ENCODE measurements at regions not wholly inside any gene's neighbourhood (a gene's known extent, or its start where the extent isn't known, plus 50 kb on each side); places are given as distances from the start of the nearest gene placed in this dataset.
"Not testable (repeated sequence)": the region's sequence is repeated elsewhere in the genome, so short reads cannot be mapped to it uniquely, and the experiment has no call there.

DNA sequence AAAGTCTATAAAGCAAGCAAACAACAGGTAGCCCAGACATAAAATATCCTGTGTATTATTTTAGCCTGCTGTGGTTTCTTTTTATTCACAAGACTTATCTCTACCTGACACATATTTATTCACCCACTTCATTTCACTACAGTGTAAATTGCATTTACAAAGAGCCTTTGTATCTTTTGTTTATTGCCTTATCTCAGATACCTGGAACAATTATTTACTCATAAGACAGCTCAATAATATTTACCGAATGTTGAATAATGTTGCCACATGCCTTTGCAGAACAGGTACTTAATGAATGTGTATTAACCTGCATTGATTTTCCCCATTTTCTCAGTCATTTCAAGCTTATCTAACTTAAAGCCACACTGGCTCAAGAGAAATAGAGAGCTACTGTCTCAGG, 603.6 kb downstream of the FBXO15 start:
- Mint-ChIP-seq H3K27me3 (no peaks in the 10 kb centered on the region), H3K9me3 (no peaks in the 10 kb centered on the region), H3K27ac (no peak overlapping the region), H3K36me3 (ENCODE audit: low read depth) (no peaks in the 10 kb centered on the region), H3K4me3 (no peak overlapping the region), H3K4me1 (ENCODE audit: low read depth) (no peaks in the 10 kb centered on the region)
- DNase-seq: no peak

DNA sequence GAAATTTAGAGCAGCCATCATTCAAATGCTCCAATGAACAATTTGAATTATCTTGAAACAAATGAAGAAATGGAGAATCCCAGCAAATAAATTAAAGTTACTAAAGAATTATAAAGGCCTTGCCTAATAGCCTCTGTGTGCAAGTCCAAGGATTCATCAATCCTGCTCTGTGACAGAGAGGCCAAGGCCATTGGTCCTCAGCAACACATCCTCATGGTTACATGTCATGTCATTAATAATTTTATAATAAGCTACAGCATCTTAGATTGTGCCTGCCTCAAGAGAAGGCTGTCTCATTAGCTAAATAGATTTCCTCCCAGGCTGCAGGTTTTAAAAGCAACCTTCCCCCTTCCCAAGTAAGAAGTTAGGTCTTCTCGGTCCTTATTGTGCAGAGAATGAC, 611.6 kb downstream of the FBXO15 start:
- Mint-ChIP-seq H3K27me3 (no peaks in the 10 kb centered on the region), H3K36me3 (ENCODE audit: low read depth) (no peaks in the 10 kb centered on the region), H3K4me3 (no peak overlapping the region), H3K4me1 (ENCODE audit: low read depth) (no peaks in the 10 kb centered on the region), H3K27ac (no peak overlapping the region), H3K9me3 (peaks cover 2% of the 10 kb centered on the region)
- no peak for DNase-seq

DNA sequence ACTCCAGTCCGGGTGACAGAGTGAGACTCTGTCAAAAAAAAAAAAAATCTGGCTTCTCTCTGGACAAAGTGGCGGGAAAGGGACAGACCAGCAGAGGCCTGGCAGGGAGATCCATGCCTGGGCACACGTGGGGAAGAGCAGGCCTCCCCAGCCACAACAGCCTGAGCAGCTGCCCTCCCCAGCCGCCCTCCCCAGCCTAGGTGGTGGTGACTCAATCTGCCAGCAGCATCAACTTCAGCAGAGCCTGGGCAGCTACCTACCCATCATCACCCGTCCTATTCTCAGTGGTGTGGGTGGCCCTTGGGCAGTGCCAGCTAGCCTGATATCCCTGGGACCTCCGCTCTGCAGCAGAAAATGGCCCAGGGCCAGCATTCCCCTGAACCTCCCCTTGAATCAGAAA, 612.4 kb downstream of the FBXO15 start:
- H3K4me1 Mint-ChIP-seq (ENCODE audit: low read depth): no peaks in the 10 kb centered on the region
- H3K9me3 Mint-ChIP-seq: peaks cover 2% of the 10 kb centered on the region
- no peak overlapping the region for H3K4me3 Mint-ChIP-seq
- H3K36me3 Mint-ChIP-seq (ENCODE audit: low read depth): no peaks in the 10 kb centered on the region
- no peak overlapping the region for H3K27ac Mint-ChIP-seq
- DNase-seq: no peak
- H3K27me3 Mint-ChIP-seq: no peaks in the 10 kb centered on the region

DNA sequence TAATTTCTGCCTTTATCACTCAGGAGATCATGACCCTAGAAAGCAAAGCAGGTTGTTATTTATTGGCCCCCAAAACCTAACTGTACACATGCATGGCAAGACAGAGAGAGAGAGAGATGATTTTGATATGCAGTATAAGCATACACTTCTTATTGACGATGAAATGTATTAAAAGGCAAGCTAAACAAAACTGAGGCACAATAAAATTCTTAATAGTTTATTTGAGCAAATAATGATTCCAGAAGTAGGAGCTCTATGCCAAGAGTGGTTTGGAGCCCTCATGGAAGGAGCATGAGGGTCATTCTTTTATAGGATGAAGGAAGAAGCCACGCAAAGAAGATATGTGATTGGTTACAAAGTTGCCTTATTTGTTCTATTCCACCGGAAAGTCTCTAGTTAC, 616.0 kb downstream of the FBXO15 start:
- Mint-ChIP-seq H3K4me1 (ENCODE audit: low read depth) (no peaks in the 10 kb centered on the region), H3K27ac (no peak overlapping the region), H3K27me3 (no peaks in the 10 kb centered on the region), H3K36me3 (ENCODE audit: low read depth) (no peaks in the 10 kb centered on the region), H3K4me3 (no peak overlapping the region), H3K9me3 (peaks cover 8% of the 10 kb centered on the region)
- no peak for DNase-seq

DNA sequence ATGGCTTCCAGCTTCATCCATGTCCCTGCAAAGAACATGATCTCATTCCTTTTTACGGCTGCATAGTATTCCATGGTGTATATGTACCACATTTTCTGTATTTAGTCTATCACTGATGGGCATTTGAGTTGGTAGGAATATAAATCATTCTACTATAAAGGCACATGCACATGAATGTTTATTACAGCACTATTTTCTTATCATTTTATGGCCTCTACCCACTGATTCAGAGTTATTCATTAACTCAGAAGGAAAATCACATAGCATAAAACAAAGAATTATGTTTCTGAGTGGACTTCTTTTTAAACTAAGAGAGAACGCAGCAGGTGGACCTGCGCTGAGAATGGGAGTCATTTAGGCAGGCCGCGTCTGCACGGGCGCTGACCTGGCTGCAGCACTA, 619.6 kb downstream of the FBXO15 start:
- Mint-ChIP-seq H3K27me3 (no peaks in the 10 kb centered on the region), H3K4me3 (no peak overlapping the region), H3K36me3 (ENCODE audit: low read depth) (no peaks in the 10 kb centered on the region), H3K4me1 (ENCODE audit: low read depth) (no peaks in the 10 kb centered on the region), H3K27ac (no peak overlapping the region), H3K9me3 (peaks cover 8% of the 10 kb centered on the region)
- no peak for DNase-seq

DNA sequence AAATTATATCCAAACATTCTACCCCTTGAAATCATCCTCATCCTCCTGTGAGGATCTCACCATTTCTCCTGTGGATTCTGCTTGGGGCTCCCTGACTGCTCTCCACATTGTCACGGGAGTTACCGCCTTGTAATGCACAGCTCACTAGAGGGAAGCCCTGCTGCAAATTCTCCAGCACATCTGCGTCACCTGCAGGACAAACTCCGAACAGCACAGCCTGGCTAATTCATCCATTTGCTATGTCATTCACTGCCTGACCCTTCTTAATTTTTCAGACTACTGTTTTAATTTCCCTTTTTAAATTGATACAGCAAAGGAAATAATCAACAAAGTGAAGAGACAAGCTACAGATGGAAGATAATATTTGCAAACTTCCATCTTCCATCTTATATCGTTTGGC, 627.4 kb downstream of the FBXO15 start:
- Mint-ChIP-seq H3K4me3 (no peak overlapping the region), H3K27ac (no peak overlapping the region), H3K9me3 (no peaks in the 10 kb centered on the region), H3K36me3 (ENCODE audit: low read depth) (no peaks in the 10 kb centered on the region), H3K4me1 (ENCODE audit: low read depth) (no peaks in the 10 kb centered on the region), H3K27me3 (no peaks in the 10 kb centered on the region)
- no peak for DNase-seq

DNA sequence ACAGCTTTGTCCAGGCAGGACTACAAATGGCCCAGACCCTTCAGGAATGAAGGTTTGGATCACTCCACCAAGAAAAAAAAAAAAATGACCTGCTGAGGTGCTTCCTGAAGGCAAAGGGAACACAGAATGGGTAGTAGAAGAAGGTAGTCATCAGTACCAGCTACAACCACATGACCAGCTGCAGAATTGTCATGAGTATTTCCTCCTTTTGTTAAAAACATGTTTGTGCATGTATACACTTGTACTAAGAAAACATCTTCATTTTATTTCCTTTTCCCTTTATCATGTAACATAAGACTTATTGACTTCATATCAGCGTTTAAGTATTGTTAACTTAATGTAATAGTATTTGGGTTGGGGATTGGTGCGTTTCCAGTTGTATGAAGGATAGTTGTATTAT, 631.6 kb downstream of the FBXO15 start:
- H3K27ac Mint-ChIP-seq; H3K4me1 Mint-ChIP-seq (ENCODE audit: low read depth); H3K9me3 Mint-ChIP-seq; H3K27me3 Mint-ChIP-seq; H3K36me3 Mint-ChIP-seq (ENCODE audit: low read depth); H3K4me3 Mint-ChIP-seq; DNase-seq: not testable (repeated sequence)

DNA sequence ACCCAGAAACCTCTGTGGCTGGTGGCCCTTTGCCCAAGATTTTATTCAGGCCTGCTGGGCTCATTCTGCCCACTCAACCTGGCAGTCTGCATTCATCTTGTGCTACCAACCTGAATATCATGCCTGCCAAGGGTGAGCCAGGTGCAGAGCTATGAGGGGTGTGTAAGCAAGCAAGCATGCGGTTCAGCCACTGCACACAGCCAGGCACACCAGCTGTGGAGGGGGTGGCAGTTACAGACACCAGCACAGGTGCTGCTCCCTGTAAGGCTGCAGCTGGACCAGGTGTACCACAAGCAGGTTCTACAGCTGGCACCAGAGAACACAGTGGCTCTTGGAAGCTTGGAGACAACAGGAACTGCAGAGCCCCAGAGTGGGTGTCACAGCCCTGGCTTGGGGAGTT, 633.2 kb downstream of the FBXO15 start:
- Mint-ChIP-seq H3K36me3 (ENCODE audit: low read depth) (no peaks in the 10 kb centered on the region), H3K27me3 (no peaks in the 10 kb centered on the region), H3K9me3 (no peaks in the 10 kb centered on the region), H3K4me3 (no peak overlapping the region), H3K4me1 (ENCODE audit: low read depth) (no peaks in the 10 kb centered on the region), H3K27ac (no peak overlapping the region)
- DNase-seq: no peak

DNA sequence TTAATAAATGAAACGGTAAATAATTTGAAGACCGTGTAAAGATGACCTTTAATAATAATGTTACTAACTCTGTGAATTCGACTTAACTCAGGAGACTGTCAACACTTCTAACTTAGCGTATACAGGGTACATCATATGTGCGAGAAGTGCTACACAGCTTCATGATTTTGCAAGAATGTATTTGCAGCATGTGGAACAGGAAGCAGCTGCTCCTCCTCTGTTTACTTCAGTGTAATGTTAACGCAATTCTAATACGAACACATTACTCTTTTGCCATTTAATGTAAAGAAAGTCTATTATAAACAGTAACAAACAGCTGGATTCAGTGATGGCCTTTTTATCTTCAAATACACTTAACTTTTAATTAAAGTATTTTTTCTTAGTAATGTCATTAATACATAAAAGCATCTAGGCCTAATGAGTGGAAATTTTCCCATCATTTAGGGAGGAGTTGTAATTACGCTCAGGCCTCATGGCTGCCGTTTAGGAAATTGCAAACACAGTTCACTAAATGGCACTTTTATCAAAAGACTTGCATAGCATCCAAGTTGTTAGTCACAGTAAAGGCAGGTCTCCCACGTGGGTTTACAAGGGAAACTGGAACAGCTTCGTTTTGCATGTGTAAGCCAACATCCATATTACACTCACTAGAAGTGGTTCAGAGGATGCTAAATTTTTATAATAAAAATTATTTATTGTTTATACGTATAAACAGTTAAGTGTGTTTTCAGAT, 635.7 kb downstream of the FBXO15 start:
- no peaks in the 10 kb centered on the region for H3K4me1 Mint-ChIP-seq (ENCODE audit: low read depth)
- H3K27me3 Mint-ChIP-seq: peaks cover 3% of the 10 kb centered on the region
- no peaks in the 10 kb centered on the region for H3K36me3 Mint-ChIP-seq (ENCODE audit: low read depth)
- no peak overlapping the region for H3K4me3 Mint-ChIP-seq
- peaks cover 3% of the 10 kb centered on the region for H3K9me3 Mint-ChIP-seq
- no peak overlapping the region for H3K27ac Mint-ChIP-seq
- no peak for DNase-seq

DNA sequence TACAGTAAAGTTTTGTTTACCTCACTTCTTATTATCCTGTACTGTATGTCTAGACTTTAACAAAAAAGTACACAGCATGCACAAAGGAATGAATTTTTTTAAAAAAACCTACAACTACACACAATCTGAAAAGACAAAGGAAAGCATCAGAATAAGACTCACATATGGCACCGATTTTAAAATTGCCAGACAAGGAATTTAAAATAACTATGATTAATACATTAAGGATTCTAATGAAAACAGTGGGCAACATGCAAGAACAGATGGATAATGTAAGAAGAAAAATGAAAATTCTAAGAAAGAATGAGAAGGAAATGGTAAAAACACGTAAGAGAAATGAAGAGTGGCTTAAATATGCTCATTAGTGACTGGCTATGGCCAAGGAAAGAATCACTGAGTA, 638.2 kb downstream of the FBXO15 start:
- H3K4me1 Mint-ChIP-seq (ENCODE audit: low read depth): no peaks in the 10 kb centered on the region
- H3K4me3 Mint-ChIP-seq: no peak overlapping the region
- H3K9me3 Mint-ChIP-seq: peaks cover 3% of the 10 kb centered on the region
- H3K27me3 Mint-ChIP-seq: peaks cover 3% of the 10 kb centered on the region
- no peaks in the 10 kb centered on the region for H3K36me3 Mint-ChIP-seq (ENCODE audit: low read depth)
- no peak overlapping the region for H3K27ac Mint-ChIP-seq
- no peak for DNase-seq

DNA sequence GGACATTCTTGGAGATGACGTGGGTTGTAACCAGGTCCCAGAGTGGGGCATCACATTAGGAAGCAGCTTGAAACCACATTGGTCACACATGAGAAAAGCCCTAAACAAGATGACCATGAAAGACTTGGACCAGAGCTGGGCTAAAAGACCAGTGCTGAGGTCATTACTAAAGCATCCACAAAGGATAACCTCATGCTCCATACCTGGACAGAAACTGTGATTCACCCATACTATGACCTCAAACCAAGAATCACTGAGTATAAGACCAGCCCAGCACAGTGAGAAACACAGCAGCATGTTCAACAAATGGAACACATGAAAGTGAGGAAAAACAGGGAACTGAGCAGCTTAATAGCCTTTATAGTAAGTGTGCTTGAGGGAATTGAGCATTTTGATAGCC, 635.5 kb upstream of the NETO1 start:
- peaks cover 3% of the 10 kb centered on the region for H3K27me3 Mint-ChIP-seq
- peaks cover 3% of the 10 kb centered on the region for H3K9me3 Mint-ChIP-seq
- no peaks in the 10 kb centered on the region for H3K4me1 Mint-ChIP-seq (ENCODE audit: low read depth)
- no peaks in the 10 kb centered on the region for H3K36me3 Mint-ChIP-seq (ENCODE audit: low read depth)
- no peak overlapping the region for H3K27ac Mint-ChIP-seq
- DNase-seq: no peak
- no peak overlapping the region for H3K4me3 Mint-ChIP-seq

DNA sequence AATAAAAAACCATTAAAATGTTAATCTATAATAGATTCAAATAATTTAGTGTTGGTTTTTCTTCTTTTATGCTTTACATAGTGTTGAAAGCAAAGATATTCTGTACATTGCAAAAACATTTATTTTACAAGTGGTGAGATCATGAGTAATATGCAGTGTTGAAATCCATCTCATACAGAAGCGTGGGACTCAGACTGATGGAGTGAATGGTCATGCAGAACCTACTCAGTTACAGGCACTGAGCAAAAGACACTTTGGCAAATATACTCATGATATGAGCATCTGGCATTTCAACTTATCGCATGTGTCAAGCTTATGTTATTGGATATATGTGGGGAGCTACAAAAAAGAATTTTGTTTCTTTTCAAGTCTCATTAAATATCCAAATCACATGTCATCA, 620.2 kb upstream of the NETO1 start:
- no peaks in the 10 kb centered on the region for H3K4me1 Mint-ChIP-seq (ENCODE audit: low read depth)
- H3K36me3 Mint-ChIP-seq (ENCODE audit: low read depth): no peaks in the 10 kb centered on the region
- H3K27ac Mint-ChIP-seq: no peak overlapping the region
- no peak overlapping the region for H3K4me3 Mint-ChIP-seq
- no peak for DNase-seq
- H3K9me3 Mint-ChIP-seq: peaks cover 9% of the 10 kb centered on the region
- H3K27me3 Mint-ChIP-seq: no peaks in the 10 kb centered on the region

DNA sequence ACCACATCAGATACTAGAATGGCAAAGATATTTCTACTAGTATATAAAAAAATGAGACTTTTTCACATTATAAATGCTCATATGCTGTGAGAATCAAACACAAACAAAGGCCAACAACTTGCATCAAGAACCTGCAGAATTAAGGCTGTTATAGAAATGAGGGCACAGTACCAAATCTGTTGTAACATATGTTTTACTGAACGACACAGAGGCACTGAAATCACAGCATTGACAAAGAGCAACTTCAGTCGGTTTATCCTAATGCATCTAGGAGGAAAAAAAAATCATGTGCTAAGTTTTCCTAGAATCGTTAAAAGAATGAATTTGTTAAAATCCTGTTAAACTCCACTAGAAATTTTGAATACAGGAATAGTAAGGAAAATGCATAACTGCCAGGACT, 617.4 kb upstream of the NETO1 start:
- Mint-ChIP-seq H3K27me3 (no peaks in the 10 kb centered on the region), H3K27ac (no peak overlapping the region), H3K4me3 (no peak overlapping the region), H3K9me3 (peaks cover 9% of the 10 kb centered on the region), H3K36me3 (ENCODE audit: low read depth) (no peaks in the 10 kb centered on the region), H3K4me1 (ENCODE audit: low read depth) (no peaks in the 10 kb centered on the region)
- DNase-seq: no peak

DNA sequence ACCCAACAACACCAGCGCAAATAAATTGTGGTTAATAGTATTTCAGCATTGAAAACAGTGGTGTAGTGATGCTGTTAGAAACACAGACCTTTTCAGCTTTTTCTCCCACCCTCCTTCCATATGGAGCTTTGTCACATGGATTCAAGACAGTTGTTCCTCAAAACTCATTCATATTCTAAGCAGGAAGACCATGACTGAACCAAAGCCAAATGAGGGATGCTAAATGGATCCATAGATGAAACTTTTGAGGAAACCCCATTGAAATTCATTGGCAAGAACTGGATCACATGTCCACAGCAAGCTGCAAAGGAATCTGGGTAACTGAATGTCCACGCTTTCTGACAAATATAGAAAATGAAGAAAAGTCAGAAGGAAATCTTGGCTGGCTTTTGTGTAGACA, 615.1 kb upstream of the NETO1 start:
- H3K4me3 Mint-ChIP-seq: no peak overlapping the region
- peaks cover 7% of the 10 kb centered on the region for H3K9me3 Mint-ChIP-seq
- no peaks in the 10 kb centered on the region for H3K27me3 Mint-ChIP-seq
- H3K4me1 Mint-ChIP-seq (ENCODE audit: low read depth): no peaks in the 10 kb centered on the region
- no peaks in the 10 kb centered on the region for H3K36me3 Mint-ChIP-seq (ENCODE audit: low read depth)
- H3K27ac Mint-ChIP-seq: no peak overlapping the region
- no peak for DNase-seq

DNA sequence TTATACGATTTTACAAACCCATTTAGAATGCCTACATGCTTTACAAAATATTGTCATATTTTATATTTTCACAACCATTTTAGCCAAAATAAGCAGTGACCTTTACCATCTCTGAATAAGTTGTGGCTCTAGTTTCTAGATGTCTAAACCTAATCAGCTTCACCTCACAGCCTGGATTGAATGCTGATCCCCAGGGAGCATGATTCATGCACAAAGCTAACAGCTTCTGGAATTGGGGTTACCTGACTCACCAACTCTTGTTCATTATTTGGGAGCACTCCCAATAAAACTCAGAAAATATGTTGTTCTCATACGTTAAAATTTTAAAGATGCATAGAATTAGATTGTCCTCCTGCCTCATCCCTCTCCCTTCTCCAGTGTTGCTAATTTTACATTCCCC, 611.7 kb upstream of the NETO1 start:
- H3K9me3 Mint-ChIP-seq: peaks cover 4% of the 10 kb centered on the region
- no peaks in the 10 kb centered on the region for H3K4me1 Mint-ChIP-seq (ENCODE audit: low read depth)
- no peak for DNase-seq
- no peaks in the 10 kb centered on the region for H3K36me3 Mint-ChIP-seq (ENCODE audit: low read depth)
- H3K27ac Mint-ChIP-seq: no peak overlapping the region
- no peaks in the 10 kb centered on the region for H3K27me3 Mint-ChIP-seq
- H3K4me3 Mint-ChIP-seq: no peak overlapping the region

DNA sequence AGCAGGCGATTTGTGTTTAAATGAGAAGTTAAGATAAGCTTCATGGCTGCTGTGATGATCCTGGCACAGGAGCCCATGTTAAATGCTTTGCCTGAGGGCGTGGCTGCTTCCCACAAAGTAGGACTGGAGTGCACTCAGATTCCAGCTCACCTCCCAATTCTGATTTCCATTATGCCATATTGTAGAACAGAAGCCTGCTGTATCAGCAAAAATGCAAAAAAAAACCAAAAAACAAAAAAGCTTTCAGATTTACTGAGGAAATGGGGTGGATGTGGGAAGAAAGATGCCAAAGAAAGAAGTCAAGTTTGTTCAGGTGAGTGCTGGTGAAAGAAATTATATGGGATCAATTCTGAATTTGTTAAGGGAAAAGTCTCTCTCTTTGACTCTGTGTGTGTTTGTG, 610.4 kb upstream of the NETO1 start:
- H3K9me3 Mint-ChIP-seq: peaks cover 4% of the 10 kb centered on the region
- no peak overlapping the region for H3K27ac Mint-ChIP-seq
- H3K4me1 Mint-ChIP-seq (ENCODE audit: low read depth): no peaks in the 10 kb centered on the region
- H3K27me3 Mint-ChIP-seq: no peaks in the 10 kb centered on the region
- H3K36me3 Mint-ChIP-seq (ENCODE audit: low read depth): no peaks in the 10 kb centered on the region
- no peak for DNase-seq
- H3K4me3 Mint-ChIP-seq: no peak overlapping the region

Measured in activated T-cell treated with anti-CD3 and anti-CD28 coated beads, Interleukin-2, amount 50 U/mL, for 24 hours (primary cell).